Neutrophil (primary cell): ENCODE measurements at regions not wholly inside any gene's neighbourhood (a gene's known extent, or its start where the extent isn't known, plus 50 kb on each side); places are given as distances from the start of the nearest gene placed in this dataset.
"Not testable (repeated sequence)": the region's sequence is repeated elsewhere in the genome, so short reads cannot be mapped to it uniquely, and the experiment has no call there.

Experiments used
- H3K27ac ChIP-seq: fragments of 200-600 bp; sonication (generic); 2 replicates; pipeline ENCODE4 v1.5.1; 2016; ENCODE audit warnings: mild to moderate bottlenecking, moderate library complexity
- H3K27me3 ChIP-seq: fragments of 200-600 bp; sonication (generic); 2 replicates; pipeline ENCODE4 v1.6.0; 2016; ENCODE audit warnings: mild to moderate bottlenecking
- H3K36me3 ChIP-seq: fragments of 200-600 bp; sonication (generic); 2 replicates; pipeline ENCODE4 v1.5.1; 2017
- H3K4me1 ChIP-seq, 2 experiments: fragments of 200-600 bp in 1 of 2; sonication (generic) in 1 of 2; 1 replicate in 1 of 2; 2 replicates in 1 of 2; pipeline versions ENCODE4 v1.5.1 to v1.6.1; 2013 to 2016; ENCODE audit warnings: low read depth in 1 of 2, low read length in 1 of 2, mild to moderate bottlenecking in 1 of 2, moderate library complexity in 1 of 2; ENCODE audit not compliant: control insufficient read depth in 1 of 2, insufficient read depth in 1 of 2
- H3K4me3 ChIP-seq, 2 experiments: fragments of 200-600 bp in 1 of 2; sonication (generic) in 1 of 2; 1 replicate in 1 of 2; 2 replicates in 1 of 2; pipeline ENCODE4 v1.5.1; 2013 to 2016; ENCODE audit warnings: low read depth in 1 of 2, low read length in 1 of 2, mild to moderate bottlenecking in 1 of 2, moderate library complexity in 1 of 2
- H3K9me3 ChIP-seq: fragments of 200-600 bp; sonication (generic); 2 replicates; pipeline ENCODE4 v1.5.1; 2016
- CTCF ChIP-seq: fragments of 200-600 bp; sonication (generic); IDR thresholded peaks from 2 replicates; pipeline ENCODE4 v1.5.1; 2016; ENCODE audit warnings: antibody characterized with exemption

- no peak overlapping the region for H3K4me3 ChIP-seq
- no peaks in the 10 kb centered on the region for H3K36me3 ChIP-seq
- H3K9me3 ChIP-seq = no peaks in the 10 kb centered on the region
- H3K27me3 ChIP-seq = no peaks in the 10 kb centered on the region
- H3K27ac ChIP-seq = no peak overlapping the region
- H3K4me1 ChIP-seq = no peaks in the 10 kb centered on the region
- no peak for TF ChIP-seq CTCF
Observed at GRCh38 chr12:30531731-30532678, 163.7 kb downstream of the IPO8 start.

GRCh38 chr12:30529489-30530269, 166.0 kb downstream of the IPO8 start:
- no peak overlapping the region for H3K27ac ChIP-seq
- no peaks in the 10 kb centered on the region for H3K4me1 ChIP-seq
- no peaks in the 10 kb centered on the region for H3K27me3 ChIP-seq
- H3K9me3 ChIP-seq = no peaks in the 10 kb centered on the region
- no peaks in the 10 kb centered on the region for H3K36me3 ChIP-seq
- H3K4me3 ChIP-seq = no peak overlapping the region
- no peak for TF ChIP-seq CTCF

- H3K4me1 ChIP-seq = no peaks in the 10 kb centered on the region
- H3K36me3 ChIP-seq = no peaks in the 10 kb centered on the region
- no peak overlapping the region for H3K4me3 ChIP-seq
- no peak overlapping the region for H3K27ac ChIP-seq
- no peak for TF ChIP-seq CTCF
- H3K9me3 ChIP-seq = no peaks in the 10 kb centered on the region
- no peaks in the 10 kb centered on the region for H3K27me3 ChIP-seq
Observed at GRCh38 chr12:30525171-30525570, 170.5 kb downstream of the IPO8 start.

- not testable (repeated sequence) for H3K27me3 ChIP-seq, H3K36me3 ChIP-seq, H3K27ac ChIP-seq, H3K4me3 ChIP-seq, H3K9me3 ChIP-seq, H3K4me1 ChIP-seq
Observed at GRCh38 chr12:30520285-30520684, 175.4 kb downstream of the IPO8 start.

- H3K9me3 ChIP-seq = no peaks in the 10 kb centered on the region
- no peak for TF ChIP-seq CTCF
- no peaks in the 10 kb centered on the region for H3K27me3 ChIP-seq
- H3K4me1 ChIP-seq = no peaks in the 10 kb centered on the region
- H3K4me3 ChIP-seq = no peak overlapping the region
- H3K36me3 ChIP-seq = no peaks in the 10 kb centered on the region
- no peak overlapping the region for H3K27ac ChIP-seq
Observed at GRCh38 chr12:30519535-30519934, 176.1 kb downstream of the IPO8 start.

- Histone ChIP-seq H3K4me3 (no peak overlapping the region), H3K27ac (no peak overlapping the region), H3K27me3 (no peaks in the 10 kb centered on the region), H3K36me3 (no peaks in the 10 kb centered on the region), H3K4me1 (no peaks in the 10 kb centered on the region), H3K9me3 (no peaks in the 10 kb centered on the region)
- no peak for TF ChIP-seq CTCF
Observed at GRCh38 chr12:30517320-30517719, 178.3 kb downstream of the IPO8 start.
